22Rv1 (cell line): ENCODE measurements at regions not wholly inside any gene's neighbourhood (a gene's known extent, or its start where the extent isn't known, plus 50 kb on each side); places are given as distances from the start of the nearest gene placed in this dataset.

ENCODE experiments used
- CTCF ChIP-seq: fragments of 450-650 bp; IDR thresholded peaks from 2 replicates; pipeline ENCODE4 v1.5.1; 2017; ENCODE audit warnings: mild to moderate bottlenecking
- ZFX ChIP-seq: fragments of 450-650 bp; IDR thresholded peaks from 2 replicates; pipeline ENCODE4 v1.6.1; 2017; ENCODE audit warnings: antibody characterized with exemption, borderline replicate concordance

- no peak for TF ChIP-seq CTCF
- no peak for TF ChIP-seq ZFX
Measured at GRCh38 chr7:57638666-57639065, 188.7 kb downstream of the ZNF716 start.
